GM12878 (cell line): ENCODE measurements at regions not wholly inside any gene's neighbourhood (a gene's known extent, or its start where the extent isn't known, plus 50 kb on each side); places are given as distances from the start of the nearest gene placed in this dataset.

Experiments used
- ATAC-seq: fragments of 200-7000 bp; cut with Tn5 transposase; 3 replicates; pipeline ENCODE4 v1.9.1; 2020; ENCODE audit warnings: mild to moderate bottlenecking, moderate library complexity
- BruUV-seq: library from RNA; stranded (reverse); fragments of 400-500 nt; replicated peaks from 2 replicates; lab custom pipeline; 2021; lab: Mats Ljungman, UMichigan
- CTCF ChIA-PET: fragments of 300-600 bp; sonication (Branson Sonifier 250); formaldehyde crosslinking; extraction: SDS; loops from one replicate; lab custom pipeline; 2021; ENCODE audit warnings: inconsistent platforms; lab: Yijun Ruan, JAX
- POLR2A ChIA-PET: fragments of 350-600 bp; formaldehyde crosslinking; extraction: SDS; loops from one replicate; lab custom pipeline; 2021; ENCODE audit warnings: inconsistent platforms; lab: Charles Lee
- RAD21 ChIA-PET: fragments of 300-600 bp; sonication (Branson Sonifier 250); formaldehyde crosslinking; loops from one replicate; lab custom pipeline; 2023; ENCODE audit warnings: antibody characterized with exemption; ENCODE audit not compliant: unreplicated experiment; lab: Charles Lee
- SMC1A ChIA-PET: fragments of 300-600 bp; sonication (Branson Sonifier 250); formaldehyde crosslinking; loops from one replicate; lab custom pipeline; 2023; ENCODE audit not compliant: unreplicated experiment, uncharacterized antibody; lab: Charles Lee
- DNase-seq: peaks from one replicate; pipeline ENCODE4 v3.0.0-alpha.2; 2011; ENCODE audit warnings: low read depth, low spot score
- FAIRE-seq: peaks from 3 replicates; lab custom pipeline; 2011; peaks lifted over from hg19 to GRCh38; lab: Jason Lieb, UNC
- H2AFZ ChIP-seq: 2 replicates; pipeline ENCODE4 v1.6.0; 2011; ENCODE audit warnings: low read depth, low read length, control low read depth; ENCODE audit not compliant: control insufficient read depth
- H3K27ac ChIP-seq: 2 replicates; pipeline ENCODE4 v1.5.1; 2011; ENCODE audit warnings: control low read depth; ENCODE audit not compliant: control insufficient read depth, insufficient read depth
- H3K27me3 ChIP-seq, 2 experiments: replicated peaks in 1 of 2; 2 replicates each; pipeline versions ENCODE4 v1.6.0 to v1.6.1; 2011; ENCODE audit warnings: low read length in 1 of 2; ENCODE audit not compliant: control insufficient read depth in 2 of 2, insufficient read depth in 2 of 2
- H3K36me3 ChIP-seq, 2 experiments: 2 replicates each; pipeline ENCODE4 v1.5.1; 2011; ENCODE audit warnings: low read length in 1 of 2; ENCODE audit not compliant: control insufficient read depth in 2 of 2, insufficient read depth in 2 of 2
- H3K4me1 ChIP-seq: 2 replicates; pipeline ENCODE4 v1.6.1; 2011; ENCODE audit warnings: mild to moderate bottlenecking, low read length, moderate library complexity, mixed read lengths; ENCODE audit not compliant: control insufficient read depth, insufficient read depth
- H3K4me2 ChIP-seq: 2 replicates; pipeline ENCODE4 v1.6.0; 2011; ENCODE audit warnings: control low read depth; ENCODE audit not compliant: control insufficient read depth, insufficient read depth
- H3K4me3 ChIP-seq: fragments of 200-600 bp; sonication (generic); 2 replicates; pipeline ENCODE4 v1.5.1; 2016
- H3K79me2 ChIP-seq: 2 replicates; pipeline ENCODE4 v1.6.0; 2011; ENCODE audit warnings: low read length; ENCODE audit not compliant: control insufficient read depth, insufficient read depth
- H3K9ac ChIP-seq: 2 replicates; pipeline ENCODE4 v1.8.0; 2011; ENCODE audit warnings: low read length, control low read depth, mixed read lengths; ENCODE audit not compliant: control insufficient read depth, insufficient read depth
- H3K9me3 ChIP-seq: replicated peaks from 3 replicates; pipeline ENCODE4 v1.5.1; 2011; ENCODE audit warnings: mild to moderate bottlenecking, low read length; ENCODE audit not compliant: control insufficient read depth, insufficient read depth
- H4K20me1 ChIP-seq: 2 replicates; pipeline ENCODE4 v1.6.0; 2011; ENCODE audit not compliant: control insufficient read depth, insufficient read depth
- IKZF1 ChIP-seq: fragments of 450-650 bp; conservative IDR thresholded peaks from 2 replicates; pipeline ENCODE4 v1.6.1; 2017; ENCODE audit warnings: antibody characterized with exemption, mild to moderate bottlenecking
- KAT2A ChIP-seq: conservative IDR thresholded peaks from 2 replicates; pipeline ENCODE4 v1.6.1; 2011; ENCODE audit warnings: low read depth, low read length; ENCODE audit not compliant: control insufficient read depth
- KDM1A ChIP-seq: fragments of 200-600 bp; sonication (generic); IDR thresholded peaks from 2 replicates; pipeline ENCODE4 v1.6.1; 2016; ENCODE audit warnings: borderline replicate concordance
- NFXL1 ChIP-seq: fragments of 450-650 bp; IDR thresholded peaks from 2 replicates; pipeline ENCODE4 v1.6.1; 2017; ENCODE audit warnings: antibody characterized with exemption, mild to moderate bottlenecking, borderline replicate concordance
- NR2F1 ChIP-seq: fragments of 450-650 bp; conservative IDR thresholded peaks from 2 replicates; pipeline ENCODE4 v1.6.1; 2017; ENCODE audit warnings: mild to moderate bottlenecking
- SPI1 ChIP-seq: IDR thresholded peaks from 2 replicates; pipeline ENCODE4 v1.6.1; 2011; ENCODE audit warnings: low read depth, mild to moderate bottlenecking, low read length, moderate library complexity, borderline replicate concordance; ENCODE audit not compliant: insufficient read depth
- TARDBP ChIP-seq: IDR thresholded peaks from 2 replicates; pipeline ENCODE4 v1.6.1; 2016; ENCODE audit warnings: borderline replicate concordance
- WGBS: methylation state at CpG from one replicate; pipeline ENCODE4 v1.1.6; 2016; ENCODE audit warnings: low lambda C conversion rate; ENCODE audit not compliant: insufficient replicate concordance, insufficient coverage; ENCODE audit errors: missing lambda C conversion rate; 5-methylcytosine and 5-hydroxymethylcytosine counted together
- in situ Hi-C: fragments of 300-500 bp; cut with MboI; formaldehyde crosslinking; loops from 9 replicates; pipeline ENCODE4 v1.14.3; 2018; ENCODE audit warnings: mixed read lengths
- intact Hi-C: fragments of 100-400 bp; cut with micrococcal nuclease; formaldehyde crosslinking; loops from one replicate; pipeline ENCODE4 v1.14.2; 2022; ENCODE audit not compliant: unreplicated experiment
- TF ChIP-seq, protein P1 (sequence below): IDR thresholded peaks from 2 replicates; pipeline ENCODE4 v1.6.1; 2011; ENCODE audit warnings: borderline replicate concordance, low read depth, mild to moderate bottlenecking, moderate library complexity, mixed read lengths, low read length; ENCODE audit not compliant: insufficient read depth; ENCODE audit errors: extremely low read length

DNA sequence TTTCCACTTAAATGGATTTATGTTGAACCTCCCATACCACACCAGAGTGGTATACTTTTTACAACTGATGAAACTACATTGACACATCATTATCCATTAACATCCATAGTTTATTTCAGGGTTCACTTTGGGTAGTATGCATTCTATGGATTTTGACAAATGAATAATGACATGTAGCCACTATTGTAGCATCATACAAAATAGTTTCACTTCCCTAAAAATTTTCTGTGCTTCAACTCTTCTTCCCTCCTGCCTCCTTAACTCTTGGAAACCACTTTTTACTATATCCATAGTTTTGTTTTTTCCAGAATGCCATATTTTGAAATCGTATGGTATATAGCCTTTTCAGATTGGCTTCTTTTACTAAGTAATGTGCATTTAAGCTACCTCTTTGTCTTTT lies 199.5 kb upstream of the TMEM196 start:
- DNase-seq: no peak
- no peaks in the 10 kb centered on the region for H3K79me2 ChIP-seq
- no peak overlapping the region for H3K9ac ChIP-seq
- no peaks in the 10 kb centered on the region for H3K9me3 ChIP-seq
- ChIA-PET RAD21 (no interaction called here), CTCF (interaction anchor here (1.8 to 2.6 kb wide), 3 partner anchors 10 to 625 kb away, joined by 4 to 10 read pairs (median 6); no protein-coding TSS in a partner anchor), POLR2A (interaction anchor here (0.6 kb wide), 1 partner anchor 296 kb away, joined by 3 read pairs; no protein-coding TSS in a partner anchor), SMC1A (interaction anchor here (1.2 to 2.9 kb wide), 2 partner anchors 10 to 49 kb away, joined by 3 to 12 read pairs; no protein-coding TSS in a partner anchor)
- H3K27ac ChIP-seq: no peak overlapping the region
- FAIRE-seq: no peak
- H4K20me1 ChIP-seq: no peaks in the 10 kb centered on the region
- no peaks in the 10 kb centered on the region for H3K27me3 ChIP-seq
- no TSS peak for BruUV-seq
- no peak for TF ChIP-seq KDM1A
- TF ChIP-seq IKZF1: no peak
- TF ChIP-seq NFXL1: no peak
- peak; percentile 88 for TF ChIP-seq SPI1
- TF ChIP-seq NR2F1: no peak
- no peak for TF ChIP-seq TARDBP
- TF ChIP-seq KAT2A: no peak
- TF ChIP-seq, protein P1, sequence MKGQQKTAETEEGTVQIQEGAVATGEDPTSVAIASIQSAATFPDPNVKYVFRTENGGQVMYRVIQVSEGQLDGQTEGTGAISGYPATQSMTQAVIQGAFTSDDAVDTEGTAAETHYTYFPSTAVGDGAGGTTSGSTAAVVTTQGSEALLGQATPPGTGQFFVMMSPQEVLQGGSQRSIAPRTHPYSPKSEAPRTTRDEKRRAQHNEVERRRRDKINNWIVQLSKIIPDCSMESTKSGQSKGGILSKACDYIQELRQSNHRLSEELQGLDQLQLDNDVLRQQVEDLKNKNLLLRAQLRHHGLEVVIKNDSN: no peak
- 0% methylated on average over 1 of the region's 1 CpG for WGBS
- intact Hi-C loops (no loop called here), in situ Hi-C loops (no loop called here)
- no peak overlapping the region for H3K4me3 ChIP-seq
- no peaks in the 10 kb centered on the region for H3K36me3 ChIP-seq
- no peak overlapping the region for H2AFZ ChIP-seq
- no peaks in the 10 kb centered on the region for H3K4me1 ChIP-seq
- ATAC-seq: peak; percentile 68
- no peak overlapping the region for H3K4me2 ChIP-seq
